KMS-11 (cell line): ENCODE measurements at regions not wholly inside any gene's neighbourhood (a gene's known extent, or its start where the extent isn't known, plus 50 kb on each side); places are given as distances from the start of the nearest gene placed in this dataset.

Experiments
- H2AFZ ChIP-seq: fragments of 200-600 bp; sonication (generic); 2 replicates; pipeline ENCODE4 v1.6.1; 2016; ENCODE audit warnings: antibody characterized with exemption, mixed run types, low read depth
- H3K27ac ChIP-seq: fragments of 200-600 bp; sonication (generic); 2 replicates; pipeline ENCODE4 v1.6.1; 2016; ENCODE audit warnings: mild to moderate bottlenecking, mixed run types
- H3K27me3 ChIP-seq: fragments of 200-600 bp; sonication (generic); 2 replicates; pipeline ENCODE4 v1.6.1; 2017; ENCODE audit warnings: mild to moderate bottlenecking, low read depth, mixed run types, moderate library complexity; ENCODE audit not compliant: insufficient read depth
- H3K36me3 ChIP-seq: fragments of 200-600 bp; sonication (generic); 2 replicates; pipeline ENCODE4 v1.6.1; 2017; ENCODE audit warnings: mild to moderate bottlenecking, mixed run types; ENCODE audit not compliant: insufficient read depth
- H3K4me1 ChIP-seq: fragments of 200-600 bp; sonication (generic); 2 replicates; pipeline ENCODE4 v1.6.1; 2016; ENCODE audit warnings: mild to moderate bottlenecking, low read depth, mixed run types; ENCODE audit not compliant: poor library complexity, severe bottlenecking
- H3K4me2 ChIP-seq: fragments of 200-600 bp; sonication (generic); 2 replicates; pipeline ENCODE4 v1.7.0; 2016; ENCODE audit warnings: mild to moderate bottlenecking, mixed run types
- H3K4me3 ChIP-seq: fragments of 200-600 bp; sonication (generic); IDR thresholded peaks from 2 replicates; pipeline ENCODE4 v1.6.1; 2017; ENCODE audit warnings: low read depth, low read length, mixed read lengths; ENCODE audit not compliant: insufficient read depth
- H3K79me2 ChIP-seq: fragments of 200-600 bp; sonication (generic); 2 replicates; pipeline ENCODE4 v1.6.1; 2016; ENCODE audit warnings: low read depth, mixed run types; ENCODE audit not compliant: insufficient read depth
- H3K9ac ChIP-seq: fragments of 200-600 bp; sonication (generic); 2 replicates; pipeline ENCODE4 v1.6.1; 2016; ENCODE audit warnings: mild to moderate bottlenecking, mixed run types
- H4K20me1 ChIP-seq: fragments of 200-600 bp; sonication (generic); 2 replicates; pipeline ENCODE4 v1.6.1; 2016; ENCODE audit warnings: mild to moderate bottlenecking, mixed run types; ENCODE audit not compliant: insufficient read depth
- TF ChIP-seq, protein P1 (sequence below): fragments of 200-600 bp; sonication (generic); conservative IDR thresholded peaks from 2 replicates; pipeline ENCODE4 v1.6.1; 2017; ENCODE audit warnings: low read depth, mild to moderate bottlenecking, antibody characterized with exemption, low read length, moderate library complexity, mixed read lengths

DNA sequence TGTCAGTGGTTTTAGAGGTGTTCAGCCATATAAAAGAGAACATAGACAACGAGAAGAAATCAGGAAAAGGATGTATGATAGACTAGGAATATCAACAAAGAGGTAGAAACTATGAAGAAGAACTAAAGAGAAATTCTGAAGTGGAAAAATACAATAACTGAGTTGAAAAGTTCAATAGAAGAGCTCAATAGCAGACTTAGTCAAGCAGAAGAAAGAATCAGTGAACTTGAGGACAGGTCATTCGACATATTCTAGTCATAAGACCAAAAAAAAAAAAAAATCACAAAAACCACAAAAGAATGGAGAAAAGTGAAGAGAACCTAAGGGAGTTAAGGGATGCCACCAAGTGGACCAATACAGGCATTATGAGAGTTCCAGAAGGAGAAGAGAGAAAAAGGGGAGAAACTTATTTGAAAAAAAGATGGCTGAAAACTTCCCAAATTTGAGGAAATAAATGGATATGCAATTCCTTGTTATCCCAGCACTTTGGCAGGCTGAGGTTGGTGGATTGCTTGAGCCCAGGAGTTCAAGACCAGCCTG is 321.2 kb downstream of the ABCC12 start:
- no peaks in the 10 kb centered on the region for H3K36me3 ChIP-seq
- H2AFZ ChIP-seq = no peak overlapping the region
- TF ChIP-seq, protein P1, sequence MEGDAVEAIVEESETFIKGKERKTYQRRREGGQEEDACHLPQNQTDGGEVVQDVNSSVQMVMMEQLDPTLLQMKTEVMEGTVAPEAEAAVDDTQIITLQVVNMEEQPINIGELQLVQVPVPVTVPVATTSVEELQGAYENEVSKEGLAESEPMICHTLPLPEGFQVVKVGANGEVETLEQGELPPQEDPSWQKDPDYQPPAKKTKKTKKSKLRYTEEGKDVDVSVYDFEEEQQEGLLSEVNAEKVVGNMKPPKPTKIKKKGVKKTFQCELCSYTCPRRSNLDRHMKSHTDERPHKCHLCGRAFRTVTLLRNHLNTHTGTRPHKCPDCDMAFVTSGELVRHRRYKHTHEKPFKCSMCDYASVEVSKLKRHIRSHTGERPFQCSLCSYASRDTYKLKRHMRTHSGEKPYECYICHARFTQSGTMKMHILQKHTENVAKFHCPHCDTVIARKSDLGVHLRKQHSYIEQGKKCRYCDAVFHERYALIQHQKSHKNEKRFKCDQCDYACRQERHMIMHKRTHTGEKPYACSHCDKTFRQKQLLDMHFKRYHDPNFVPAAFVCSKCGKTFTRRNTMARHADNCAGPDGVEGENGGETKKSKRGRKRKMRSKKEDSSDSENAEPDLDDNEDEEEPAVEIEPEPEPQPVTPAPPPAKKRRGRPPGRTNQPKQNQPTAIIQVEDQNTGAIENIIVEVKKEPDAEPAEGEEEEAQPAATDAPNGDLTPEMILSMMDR = no peak
- H3K27ac ChIP-seq = no peak overlapping the region
- H4K20me1 ChIP-seq = no peaks in the 10 kb centered on the region
- no peak overlapping the region for H3K9ac ChIP-seq
- no peaks in the 10 kb centered on the region for H3K27me3 ChIP-seq
- H3K4me2 ChIP-seq = no peak overlapping the region
- H3K4me1 ChIP-seq = no peaks in the 10 kb centered on the region
- no peaks in the 10 kb centered on the region for H3K79me2 ChIP-seq
- no peak overlapping the region for H3K4me3 ChIP-seq

DNA sequence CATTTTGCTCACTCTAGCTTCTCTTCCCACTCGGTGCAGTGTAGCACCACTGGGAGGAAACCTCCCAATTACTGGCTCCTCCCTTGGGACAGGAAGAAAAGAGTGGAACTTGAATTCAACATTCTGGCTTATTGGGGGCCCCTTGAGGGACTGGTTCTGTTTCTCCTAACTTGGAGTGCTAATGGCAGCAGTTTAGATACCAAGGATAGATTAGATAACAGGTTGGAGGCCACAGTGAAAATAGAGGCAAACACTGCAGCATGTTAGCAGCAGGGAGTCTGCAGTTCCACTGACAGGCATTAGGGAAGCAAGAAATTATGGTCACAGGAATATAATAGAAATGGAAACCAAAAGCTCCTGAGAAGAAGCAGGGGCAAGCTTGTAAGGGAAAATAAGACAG is 322.0 kb downstream of the ABCC12 start:
- no peak overlapping the region for H3K4me3 ChIP-seq
- H2AFZ ChIP-seq = no peak overlapping the region
- no peaks in the 10 kb centered on the region for H3K27me3 ChIP-seq
- no peaks in the 10 kb centered on the region for H3K79me2 ChIP-seq
- H3K36me3 ChIP-seq = no peaks in the 10 kb centered on the region
- H3K4me1 ChIP-seq = no peaks in the 10 kb centered on the region
- H4K20me1 ChIP-seq = no peaks in the 10 kb centered on the region
- H3K27ac ChIP-seq = no peak overlapping the region
- H3K4me2 ChIP-seq = no peak overlapping the region
- TF ChIP-seq, protein P1 = no peak
- H3K9ac ChIP-seq = no peak overlapping the region

DNA sequence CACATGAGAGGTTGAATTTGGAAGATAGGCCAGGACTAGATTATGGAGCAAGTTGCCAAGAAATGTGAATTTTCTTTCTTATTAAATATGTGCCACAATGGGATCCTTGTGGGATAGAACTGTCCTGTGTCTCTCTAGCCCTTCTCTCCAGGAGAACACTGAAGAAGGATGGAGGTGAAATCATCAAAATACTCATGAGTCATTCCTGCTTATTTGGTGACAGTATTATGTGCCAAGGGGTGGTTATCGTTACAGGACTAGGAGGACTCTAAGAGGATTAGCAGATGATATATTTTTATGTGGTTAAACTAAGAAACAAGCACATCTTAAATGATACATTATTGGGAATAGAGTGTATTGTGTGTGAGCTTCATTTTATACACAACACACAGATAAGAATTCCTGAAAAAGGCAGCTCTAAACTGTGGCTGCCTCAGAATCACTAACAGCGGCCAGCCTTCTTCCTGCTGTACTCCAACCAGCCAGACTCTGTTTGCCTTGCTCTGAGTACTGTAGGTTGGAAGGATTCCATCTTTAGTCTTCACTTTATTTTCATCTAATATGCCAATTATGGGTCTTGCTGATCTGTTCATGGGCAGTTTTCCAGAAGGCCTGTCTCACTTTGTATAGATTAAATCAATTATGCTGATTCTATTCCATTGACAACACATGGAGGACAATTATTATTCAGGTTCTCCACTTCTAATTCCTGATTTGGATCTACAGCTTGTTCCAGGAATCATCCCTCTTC is 325.8 kb downstream of the ABCC12 start:
- no peaks in the 10 kb centered on the region for H3K36me3 ChIP-seq
- no peaks in the 10 kb centered on the region for H3K4me1 ChIP-seq
- no peak overlapping the region for H3K9ac ChIP-seq
- H3K4me2 ChIP-seq = no peak overlapping the region
- no peak overlapping the region for H3K4me3 ChIP-seq
- H4K20me1 ChIP-seq = no peaks in the 10 kb centered on the region
- no peak overlapping the region for H2AFZ ChIP-seq
- H3K27me3 ChIP-seq = no peaks in the 10 kb centered on the region
- H3K79me2 ChIP-seq = no peaks in the 10 kb centered on the region
- TF ChIP-seq, protein P1 = no peak
- no peak overlapping the region for H3K27ac ChIP-seq

DNA sequence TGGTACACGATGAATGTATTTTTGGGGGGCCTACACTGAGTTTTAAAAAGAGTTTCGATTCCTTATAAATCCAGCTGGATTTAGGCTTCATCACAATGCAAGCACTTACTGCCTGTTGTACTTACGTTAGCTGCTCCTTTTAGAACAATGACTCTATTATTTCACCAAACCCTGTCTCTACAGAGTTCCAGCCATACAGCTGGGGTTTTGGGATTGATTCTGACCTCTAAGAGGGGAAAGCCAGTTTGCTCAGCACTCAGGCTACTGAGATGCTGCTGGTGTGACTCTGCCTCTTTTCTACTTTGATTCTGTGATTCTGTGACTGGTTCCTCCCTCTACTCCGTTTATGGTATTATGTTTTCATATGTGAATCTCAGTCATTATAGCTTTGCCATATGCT is 329.7 kb downstream of the ABCC12 start:
- no peaks in the 10 kb centered on the region for H3K4me1 ChIP-seq
- no peaks in the 10 kb centered on the region for H3K36me3 ChIP-seq
- no peak overlapping the region for H3K27ac ChIP-seq
- no peaks in the 10 kb centered on the region for H4K20me1 ChIP-seq
- no peaks in the 10 kb centered on the region for H3K27me3 ChIP-seq
- H3K9ac ChIP-seq = no peak overlapping the region
- H3K79me2 ChIP-seq = no peaks in the 10 kb centered on the region
- TF ChIP-seq, protein P1 = no peak
- no peak overlapping the region for H3K4me2 ChIP-seq
- no peak overlapping the region for H3K4me3 ChIP-seq
- H2AFZ ChIP-seq = no peak overlapping the region
